GM18951 (cell line): ENCODE measurements at regions not wholly inside any gene's neighbourhood (a gene's known extent, or its start where the extent isn't known, plus 50 kb on each side); places are given as distances from the start of the nearest gene placed in this dataset.
"Not testable (repeated sequence)": the region's sequence is repeated elsewhere in the genome, so short reads cannot be mapped to it uniquely, and the experiment has no call there.

Experiments used
- POLR2A ChIP-seq: IDR thresholded peaks from 4 replicates; pipeline ENCODE4 v1.6.1; 2011; ENCODE audit warnings: mild to moderate bottlenecking; ENCODE audit not compliant: insufficient read length, insufficient read depth; ENCODE audit errors: extremely low read depth
- in situ Hi-C: fragments of 300-500 bp; cut with MboI; formaldehyde crosslinking; loops from one replicate; pipeline ENCODE4 v1.12.0; 2022; ENCODE audit warnings: low sequenced_read_pairs, mixed read lengths, inconsistent platforms; ENCODE audit not compliant: unreplicated experiment

DNA sequence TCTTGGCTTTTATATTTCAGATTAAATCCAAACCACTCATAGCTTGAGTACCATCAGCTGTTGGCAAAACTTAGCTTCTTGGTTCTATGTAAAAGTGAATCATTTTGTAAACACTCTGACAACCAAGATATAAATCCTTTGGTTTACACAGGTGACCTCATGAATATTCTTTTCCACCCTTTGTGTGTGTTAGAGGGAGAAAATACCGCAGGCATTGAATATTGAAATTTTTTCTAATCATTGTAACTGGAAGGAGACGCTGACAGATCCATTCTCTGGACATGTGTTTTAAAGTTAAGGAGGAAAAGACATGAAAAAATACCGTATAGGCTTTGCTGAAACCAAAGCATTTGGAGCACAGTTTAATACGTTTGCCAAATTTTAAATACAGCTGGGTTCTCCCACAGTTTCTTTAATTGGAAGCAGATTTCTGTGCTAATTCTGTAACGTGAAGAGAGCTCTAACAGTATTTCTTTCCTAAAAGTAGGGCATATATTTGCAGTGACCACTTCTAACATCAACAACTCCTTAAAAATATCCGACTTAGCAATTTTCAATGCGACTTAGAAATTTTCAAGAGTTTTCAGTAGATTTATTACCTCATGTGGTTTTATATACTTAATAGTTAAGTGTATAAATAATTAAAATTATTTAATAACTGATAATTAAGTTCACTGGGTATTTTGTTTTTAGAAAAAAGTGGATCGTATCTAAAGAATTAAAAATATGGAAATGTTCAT, 388.2 kb downstream of the USP25 start:
- TF ChIP-seq POLR2A: no peak
- in situ Hi-C loops: no loop called here

DNA sequence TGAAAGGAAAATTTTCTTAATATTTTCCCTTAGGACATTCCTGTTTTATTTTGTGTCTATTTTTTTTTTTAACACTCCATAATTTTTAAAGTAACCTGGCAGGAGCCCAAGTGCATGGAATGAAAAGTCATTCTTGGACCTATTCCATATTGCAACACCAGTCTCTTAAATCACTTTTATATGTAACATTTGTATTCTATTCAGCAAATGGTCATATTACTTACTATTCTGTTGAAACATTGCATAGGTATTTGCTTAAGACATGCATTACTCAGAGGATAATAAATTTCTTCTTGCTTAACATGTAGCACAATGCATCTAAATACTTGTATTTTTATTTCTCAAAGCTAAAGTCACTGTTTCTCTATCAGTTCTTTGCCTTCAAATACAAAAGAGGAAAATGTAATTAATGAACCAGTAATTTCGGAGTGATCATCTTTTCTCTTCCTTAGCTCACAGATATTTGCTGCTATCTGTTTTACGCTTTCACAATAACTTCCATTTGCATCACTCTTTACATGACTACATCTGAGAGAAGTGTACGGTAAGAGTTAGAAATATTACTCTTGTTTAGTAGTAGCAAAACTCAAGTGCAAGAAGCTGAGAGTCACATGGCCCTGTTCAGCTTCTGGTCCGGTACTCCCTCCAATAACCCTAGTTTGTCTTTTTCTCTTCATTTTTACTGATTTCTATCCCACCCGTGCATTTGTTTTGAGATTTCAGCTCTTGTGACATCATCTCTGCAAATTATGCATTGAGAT, 394.8 kb downstream of the USP25 start:
- in situ Hi-C loops: no loop called here
- no peak for TF ChIP-seq POLR2A

DNA sequence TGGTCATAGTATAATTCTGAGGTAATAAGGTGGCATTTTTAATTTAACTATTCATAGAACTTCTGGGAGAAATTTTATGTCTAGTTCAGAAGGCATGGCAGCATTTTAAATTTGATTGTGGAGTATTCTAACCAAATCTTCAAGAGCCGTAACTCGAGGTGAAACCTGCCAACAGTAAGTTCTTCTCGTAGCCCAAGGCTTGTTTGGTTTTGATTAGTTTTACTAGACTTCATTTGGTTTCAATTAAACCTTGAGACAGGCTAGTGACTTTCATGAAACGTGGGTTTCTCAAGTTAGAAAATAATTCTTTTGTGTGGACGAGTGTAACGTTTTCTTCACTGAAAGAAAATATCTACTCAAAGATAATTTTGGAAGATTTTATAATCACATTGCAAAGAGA, 395.5 kb downstream of the USP25 start:
- no peak for TF ChIP-seq POLR2A
- in situ Hi-C loops: no loop called here

DNA sequence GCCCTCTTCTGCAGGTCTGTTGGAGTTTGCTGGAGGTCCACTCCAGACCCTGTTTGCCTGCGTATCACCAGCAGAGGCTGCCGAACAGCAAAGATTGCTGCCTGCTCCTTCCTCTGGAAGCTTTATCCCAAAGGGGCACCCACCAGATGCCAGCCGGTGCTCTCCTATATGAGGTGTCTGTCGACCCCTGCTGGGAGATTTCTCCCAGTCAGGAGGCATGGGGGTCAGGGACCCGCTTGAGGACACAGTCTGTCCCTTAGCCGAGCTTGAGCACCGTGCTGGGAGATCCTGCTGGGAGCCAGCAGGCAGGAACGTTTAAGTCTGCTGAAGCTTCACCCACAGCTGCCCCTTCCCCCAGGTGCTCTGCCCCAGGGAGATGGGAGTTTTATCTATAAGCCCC, 402.7 kb downstream of the USP25 start:
- in situ Hi-C loops: not testable (repeated sequence)

DNA sequence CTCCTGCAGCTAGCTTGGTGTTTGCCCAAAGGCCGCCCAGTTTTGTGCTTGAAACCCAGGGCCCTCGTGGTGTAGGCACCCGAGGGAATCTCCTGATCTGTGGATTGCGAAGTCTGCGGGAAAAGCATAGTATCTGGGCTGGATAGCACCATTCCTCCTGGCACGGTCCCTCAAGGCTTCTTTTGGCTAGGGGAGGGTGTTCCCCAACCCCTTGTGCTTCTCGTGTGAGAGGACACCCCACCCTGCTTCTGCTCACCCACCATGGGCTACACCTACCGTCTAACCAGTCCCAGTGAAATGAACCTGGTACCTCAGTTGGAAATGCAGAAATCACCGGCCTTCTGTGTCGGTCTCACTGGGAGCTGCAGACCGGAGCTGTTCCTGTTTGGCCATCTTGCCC, 403.5 kb downstream of the USP25 start:
- TF ChIP-seq POLR2A: no peak
- in situ Hi-C loops: no loop called here

DNA sequence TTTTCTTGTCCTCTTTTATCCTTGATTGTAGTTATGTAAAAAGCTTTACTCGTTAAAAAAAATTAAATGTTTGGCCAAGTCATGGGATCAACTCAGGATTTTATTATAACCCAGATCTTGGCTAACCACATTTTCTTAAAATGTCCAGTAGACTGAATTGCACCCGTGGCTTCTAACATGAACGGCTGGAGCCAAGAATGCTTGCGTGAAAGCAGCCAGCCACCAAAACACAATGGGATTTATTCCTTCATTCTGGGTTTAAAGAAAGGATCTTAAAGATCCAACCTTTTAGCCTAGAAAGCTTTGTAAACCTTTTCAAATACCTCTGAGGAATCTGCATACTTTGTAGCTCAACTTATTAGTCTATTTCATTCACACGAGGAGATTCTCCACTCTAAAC, 404.4 kb downstream of the USP25 start:
- in situ Hi-C loops: no loop called here

DNA sequence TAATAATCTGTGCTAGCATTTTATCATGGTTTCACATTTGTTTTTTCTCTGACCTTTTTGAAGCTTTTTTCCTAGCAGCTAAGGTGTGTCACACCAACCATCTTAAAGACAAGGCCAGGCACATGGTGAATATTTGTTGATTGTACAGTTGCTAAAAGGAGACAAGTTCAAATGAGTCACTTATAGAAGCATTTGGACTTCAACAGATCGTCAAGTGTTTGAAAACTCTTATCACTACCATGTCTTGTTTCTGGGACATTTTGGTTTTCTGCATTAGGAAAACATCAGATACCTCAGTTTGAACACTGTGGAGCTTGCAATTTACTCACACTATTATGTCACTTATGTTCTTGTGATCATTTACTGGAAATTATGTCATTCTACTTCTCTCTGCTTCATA, 407.3 kb downstream of the USP25 start:
- in situ Hi-C loops: no loop called here
- no peak for TF ChIP-seq POLR2A

More for the DNA sequence above, 404.4 kb downstream of the USP25 start:
- no peak for TF ChIP-seq POLR2A

DNA sequence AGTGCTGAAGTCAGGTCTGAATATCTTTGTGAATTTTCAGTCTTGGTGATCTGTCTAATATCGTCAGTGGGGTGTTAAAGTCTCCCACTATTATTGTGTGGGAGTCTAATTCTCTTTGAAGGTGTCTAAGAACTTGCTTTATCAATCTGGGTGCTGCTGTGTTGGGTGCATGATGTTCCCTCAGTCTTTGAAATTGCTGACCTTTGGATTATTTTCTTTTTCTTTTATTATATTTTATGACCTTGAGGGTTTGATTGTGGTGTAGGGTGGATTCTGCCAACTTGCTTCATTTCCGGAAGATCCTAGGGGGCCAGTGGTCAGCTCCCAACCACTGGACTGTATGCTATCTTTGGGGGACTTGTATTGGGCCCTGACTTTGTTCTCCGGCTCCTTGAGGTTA, 415.3 kb downstream of the USP25 start:
- no peak for TF ChIP-seq POLR2A
- in situ Hi-C loops: no loop called here

DNA sequence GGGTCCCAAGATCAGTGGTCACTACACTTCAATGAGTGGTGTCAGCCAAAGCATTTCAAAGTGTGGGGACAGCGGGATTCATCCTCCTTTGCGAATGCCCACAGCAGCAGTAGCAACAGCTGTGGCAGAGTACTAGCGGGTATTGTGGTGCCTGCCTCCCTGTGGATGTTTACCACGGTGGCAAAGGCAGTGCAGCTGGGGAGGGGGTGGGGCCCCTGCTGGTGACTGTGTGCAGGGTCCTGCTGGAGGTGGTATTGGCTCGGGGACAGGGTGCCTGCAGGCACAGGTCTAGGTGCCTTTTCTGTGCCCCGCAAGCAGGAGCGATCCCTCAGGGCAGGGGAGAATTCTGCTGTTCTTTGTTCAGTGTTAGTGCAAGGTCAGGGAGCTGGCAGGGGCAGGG, 415.7 kb downstream of the USP25 start:
- in situ Hi-C loops: no loop called here
- no peak for TF ChIP-seq POLR2A

DNA sequence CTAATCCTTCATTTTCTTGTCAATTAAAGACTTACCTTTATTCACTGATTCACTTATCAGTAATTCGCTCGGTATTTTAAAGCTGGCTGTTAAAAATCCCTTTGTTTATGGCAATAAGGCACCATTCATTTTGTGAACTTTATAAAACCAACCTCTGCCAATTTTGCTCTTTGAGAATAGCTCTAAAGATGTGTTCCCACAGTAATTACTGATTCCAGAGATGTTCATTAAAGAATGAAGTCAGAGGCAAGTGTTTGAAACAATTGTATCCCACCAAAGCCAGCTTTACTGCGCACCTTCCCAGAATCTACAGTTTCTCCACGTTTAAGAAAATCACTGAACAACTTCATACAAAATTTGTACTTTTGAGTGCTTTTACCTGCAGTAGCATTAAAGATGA, 424.5 kb downstream of the USP25 start:
- TF ChIP-seq POLR2A: no peak
- in situ Hi-C loops: no loop called here

DNA sequence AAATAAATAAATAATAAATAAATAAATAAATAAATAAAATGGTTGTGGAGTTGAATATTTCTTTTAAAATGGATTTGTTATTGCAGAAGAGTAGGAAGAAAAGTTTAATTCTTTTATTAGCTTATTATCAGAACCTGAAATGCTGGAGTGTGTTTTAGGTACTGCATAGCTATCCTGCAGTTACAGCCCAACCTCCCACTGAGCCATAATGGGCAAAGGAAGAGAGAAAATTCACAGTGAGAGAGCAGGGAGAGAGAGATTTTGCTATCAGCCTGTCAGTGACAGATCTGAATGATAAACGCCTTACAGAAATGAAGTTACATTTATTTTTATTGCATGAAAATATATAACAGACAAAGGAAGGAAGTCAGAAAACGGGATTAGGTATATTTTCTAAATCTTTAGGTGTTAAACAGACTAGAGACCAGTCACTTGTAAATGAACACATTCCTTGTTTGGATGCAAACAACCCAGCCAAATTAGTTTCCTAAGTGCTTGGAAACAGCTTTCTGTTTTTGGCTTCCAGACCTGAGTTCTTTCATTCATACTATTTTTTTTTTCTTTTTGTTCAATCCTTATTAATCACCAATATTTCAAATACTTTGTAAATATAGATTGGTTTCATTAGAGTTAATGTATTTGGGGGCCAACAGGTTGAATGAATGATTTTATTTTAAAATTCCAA, 425.3 kb downstream of the USP25 start:
- in situ Hi-C loops: no loop called here
- TF ChIP-seq POLR2A: no peak

DNA sequence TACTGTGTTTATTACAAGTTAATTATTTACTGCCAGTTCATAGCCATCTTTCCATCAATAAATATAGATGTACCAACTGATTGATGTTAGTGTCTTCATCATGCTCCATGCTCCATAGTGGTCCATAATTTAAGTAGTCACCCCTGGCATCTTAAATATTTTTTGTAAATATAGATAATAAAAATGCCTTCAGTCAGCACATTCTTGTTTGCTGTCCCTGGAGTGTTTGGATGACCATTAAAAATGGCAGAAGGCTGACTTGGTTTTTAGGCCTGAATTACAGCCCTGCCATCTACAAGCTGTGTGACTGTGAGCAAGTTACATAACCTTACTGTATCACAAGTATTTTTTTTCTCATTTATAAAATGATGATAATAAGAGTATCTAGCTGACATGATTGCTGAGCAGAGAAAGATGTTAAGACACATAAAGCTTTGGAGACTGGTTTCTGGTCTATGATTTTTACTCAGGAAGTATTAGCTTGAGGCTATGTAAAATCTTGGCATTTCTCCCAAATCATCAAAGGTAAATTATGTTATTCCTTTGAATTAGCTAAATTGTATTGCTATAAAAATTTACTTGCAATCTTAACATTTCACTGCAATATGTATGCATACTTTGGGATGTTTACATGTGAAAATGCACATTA, 427.2 kb downstream of the USP25 start:
- in situ Hi-C loops: no loop called here

DNA sequence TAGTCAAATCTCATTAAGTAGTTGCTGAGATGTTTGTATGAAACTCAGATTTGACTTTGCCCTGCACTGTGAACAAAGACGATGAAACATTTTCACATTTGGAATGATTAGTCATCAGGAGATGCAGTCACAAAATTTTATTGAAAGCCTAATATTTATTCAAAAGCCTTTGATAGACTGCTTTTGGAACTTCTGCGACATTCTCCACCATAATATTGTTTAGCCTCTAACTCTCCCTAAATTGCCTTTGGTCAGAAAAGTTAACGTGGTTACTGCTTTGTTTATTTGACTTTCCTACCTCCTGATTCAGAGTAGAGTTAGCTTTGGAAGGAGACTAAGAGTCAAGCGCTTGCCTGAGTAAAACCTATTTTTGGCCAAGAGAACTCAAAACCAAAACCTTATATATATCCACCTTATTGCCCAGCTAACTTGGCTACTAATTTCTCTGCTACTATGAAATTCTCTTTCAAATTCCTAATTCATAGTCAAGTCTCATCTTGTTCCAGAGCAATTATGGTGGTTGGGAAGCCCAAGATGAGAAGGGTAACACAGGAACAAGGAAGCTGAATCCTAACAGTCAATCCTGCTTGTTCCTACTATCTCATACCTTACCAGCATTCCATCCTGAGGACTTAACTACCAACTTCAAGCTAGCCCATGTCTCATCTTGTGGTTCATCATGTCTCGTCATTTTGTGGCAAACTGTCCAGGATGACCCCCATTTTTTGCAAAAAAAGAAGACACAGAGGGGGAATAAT, 429.6 kb downstream of the USP25 start:
- no peak for TF ChIP-seq POLR2A
- in situ Hi-C loops: no loop called here

More for the DNA sequence above, 427.2 kb downstream of the USP25 start:
- no peak for TF ChIP-seq POLR2A

DNA sequence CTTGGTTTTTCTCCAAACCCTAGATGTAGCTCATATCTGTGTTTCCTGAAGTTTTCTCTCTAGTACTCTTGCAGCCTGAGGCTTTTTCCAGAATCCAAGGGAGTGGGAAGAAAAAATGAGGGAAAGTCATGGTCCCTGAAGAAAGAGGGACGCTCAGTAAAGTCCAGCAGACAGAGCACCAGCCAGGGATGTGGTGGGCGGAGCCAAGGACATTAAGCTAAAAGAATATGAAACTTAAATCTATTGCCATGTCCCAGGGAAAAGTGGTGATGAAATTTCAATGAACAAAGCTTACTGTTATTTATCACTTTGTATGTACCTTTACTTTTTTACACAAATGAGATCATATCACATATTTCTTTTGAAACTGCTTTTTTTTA, 430.2 kb downstream of the USP25 start:
- no peak for TF ChIP-seq POLR2A
- in situ Hi-C loops: no loop called here
